H54 (cell line): ENCODE measurements at regions not wholly inside any gene's neighbourhood (a gene's known extent, or its start where the extent isn't known, plus 50 kb on each side); places are given as distances from the start of the nearest gene placed in this dataset.
"Not testable (repeated sequence)": the region's sequence is repeated elsewhere in the genome, so short reads cannot be mapped to it uniquely, and the experiment has no call there.

Experiments
- DNase-seq: peaks from one replicate; pipeline ENCODE4 v3.0.0; 2011; ENCODE audit warnings: low spot score, mixed read lengths; ENCODE audit not compliant: insufficient read length
- FAIRE-seq: peaks from 3 replicates; lab custom pipeline; 2011; peaks lifted over from hg19 to GRCh38; lab: Jason Lieb, UNC
- POLR2A ChIP-seq: IDR thresholded peaks from 2 replicates; pipeline ENCODE4 v1.6.1; 2011; ENCODE audit warnings: low read depth, mild to moderate bottlenecking, low read length

- DNase-seq (no peak), FAIRE-seq (no peak)
- no peak for TF ChIP-seq POLR2A
These were observed 364.8 kb downstream of the SFMBT2 start for GRCh38 chr10:7045891-7046599.

GRCh38 chr10:7043055-7043653, 367.7 kb downstream of the SFMBT2 start:
- DNase-seq = no peak
- FAIRE-seq = no peak
- no peak for TF ChIP-seq POLR2A

- DNase-seq (no peak), FAIRE-seq (no peak)
- TF ChIP-seq POLR2A = no peak
These were observed 368.3 kb downstream of the SFMBT2 start for GRCh38 chr10:7042419-7043054.

- DNase-seq = no peak
- no peak for FAIRE-seq
- no peak for TF ChIP-seq POLR2A
These were observed 368.8 kb downstream of the SFMBT2 start for GRCh38 chr10:7042000-7042399.

GRCh38 chr10:7040681-7041080, 370.2 kb downstream of the SFMBT2 start:
- DNase-seq = no peak
- TF ChIP-seq POLR2A = no peak
- no peak for FAIRE-seq

GRCh38 chr10:7039859-7040258, 371.0 kb downstream of the SFMBT2 start:
- no peak for TF ChIP-seq POLR2A
- DNase-seq = no peak
- FAIRE-seq = no peak

GRCh38 chr10:7038416-7038815, 372.4 kb downstream of the SFMBT2 start:
- no peak for FAIRE-seq
- no peak for TF ChIP-seq POLR2A
- DNase-seq = no peak

GRCh38 chr10:7037434-7037833, 373.4 kb downstream of the SFMBT2 start:
- not testable (repeated sequence) for DNase-seq

GRCh38 chr10:7036951-7037350, 373.9 kb downstream of the SFMBT2 start:
- TF ChIP-seq POLR2A = no peak
- DNase-seq (no peak), FAIRE-seq (no peak)

More at GRCh38 chr10:7037434-7037833, 373.4 kb downstream of the SFMBT2 start:
- not testable (repeated sequence) for FAIRE-seq

GRCh38 chr10:7035126-7035761, 375.6 kb downstream of the SFMBT2 start:
- FAIRE-seq (no peak), DNase-seq (no peak)
- TF ChIP-seq POLR2A = no peak

GRCh38 chr10:7033031-7033430, 377.8 kb downstream of the SFMBT2 start:
- FAIRE-seq = no peak
- no peak for DNase-seq
- no peak for TF ChIP-seq POLR2A

GRCh38 chr10:7030134-7030855, 380.5 kb downstream of the SFMBT2 start:
- DNase-seq (no peak), FAIRE-seq (no peak)
- no peak for TF ChIP-seq POLR2A

GRCh38 chr10:7029672-7030071, 381.2 kb downstream of the SFMBT2 start:
- DNase-seq (no peak), FAIRE-seq (no peak)
- no peak for TF ChIP-seq POLR2A

- DNase-seq (no peak), FAIRE-seq (no peak)
- TF ChIP-seq POLR2A = no peak
These were observed 382.0 kb downstream of the SFMBT2 start for GRCh38 chr10:7028809-7029166.
